ENCODE measurements at regions not wholly inside any gene's neighbourhood (a gene's known extent, or its start where the extent isn't known, plus 50 kb on each side); places are given as distances from the start of the nearest gene placed in this dataset.
"Not testable (repeated sequence)": the region's sequence is repeated elsewhere in the genome, so short reads cannot be mapped to it uniquely, and the experiment has no call there.

DNA sequence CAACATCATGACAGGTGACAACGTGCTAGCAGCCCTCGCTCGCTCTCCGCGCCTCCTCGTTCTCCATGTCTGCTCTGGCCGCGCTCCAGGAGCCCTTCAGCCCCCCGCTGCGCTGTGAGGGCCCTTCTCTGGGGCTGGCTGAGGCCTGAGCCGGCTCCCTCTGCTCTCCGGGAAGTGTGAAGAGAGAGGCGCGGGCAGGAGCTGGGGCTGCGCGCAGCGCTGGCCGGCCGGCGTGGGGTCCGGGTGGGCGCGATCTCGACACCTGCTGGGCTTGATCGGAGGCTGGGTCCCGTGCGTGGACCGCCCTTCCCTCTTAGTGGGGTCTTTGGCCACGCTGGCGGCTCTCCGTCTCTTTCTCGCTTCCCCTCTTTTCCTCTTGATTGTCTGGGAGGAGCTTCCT lies 195.5 kb downstream of the ANKRD30BL start:
- intact Hi-C loops (cut with DNase I): no loop called here
- Histone ChIP-seq H3K9me3 (no peaks in the 10 kb centered on the region), H3K4me3 (no peak overlapping the region), H3K27ac (no peak overlapping the region), H3K27me3 (no peaks in the 10 kb centered on the region), H3K4me1 (no peaks in the 10 kb centered on the region), H3K36me3 (no peaks in the 10 kb centered on the region)
- DNase-seq (ENCODE audit: low spot score in 2 of 2): no peak
- TF ChIP-seq, protein P1, sequence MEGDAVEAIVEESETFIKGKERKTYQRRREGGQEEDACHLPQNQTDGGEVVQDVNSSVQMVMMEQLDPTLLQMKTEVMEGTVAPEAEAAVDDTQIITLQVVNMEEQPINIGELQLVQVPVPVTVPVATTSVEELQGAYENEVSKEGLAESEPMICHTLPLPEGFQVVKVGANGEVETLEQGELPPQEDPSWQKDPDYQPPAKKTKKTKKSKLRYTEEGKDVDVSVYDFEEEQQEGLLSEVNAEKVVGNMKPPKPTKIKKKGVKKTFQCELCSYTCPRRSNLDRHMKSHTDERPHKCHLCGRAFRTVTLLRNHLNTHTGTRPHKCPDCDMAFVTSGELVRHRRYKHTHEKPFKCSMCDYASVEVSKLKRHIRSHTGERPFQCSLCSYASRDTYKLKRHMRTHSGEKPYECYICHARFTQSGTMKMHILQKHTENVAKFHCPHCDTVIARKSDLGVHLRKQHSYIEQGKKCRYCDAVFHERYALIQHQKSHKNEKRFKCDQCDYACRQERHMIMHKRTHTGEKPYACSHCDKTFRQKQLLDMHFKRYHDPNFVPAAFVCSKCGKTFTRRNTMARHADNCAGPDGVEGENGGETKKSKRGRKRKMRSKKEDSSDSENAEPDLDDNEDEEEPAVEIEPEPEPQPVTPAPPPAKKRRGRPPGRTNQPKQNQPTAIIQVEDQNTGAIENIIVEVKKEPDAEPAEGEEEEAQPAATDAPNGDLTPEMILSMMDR (IDR thresholded peaks at IDR 0.05): no peak

DNA sequence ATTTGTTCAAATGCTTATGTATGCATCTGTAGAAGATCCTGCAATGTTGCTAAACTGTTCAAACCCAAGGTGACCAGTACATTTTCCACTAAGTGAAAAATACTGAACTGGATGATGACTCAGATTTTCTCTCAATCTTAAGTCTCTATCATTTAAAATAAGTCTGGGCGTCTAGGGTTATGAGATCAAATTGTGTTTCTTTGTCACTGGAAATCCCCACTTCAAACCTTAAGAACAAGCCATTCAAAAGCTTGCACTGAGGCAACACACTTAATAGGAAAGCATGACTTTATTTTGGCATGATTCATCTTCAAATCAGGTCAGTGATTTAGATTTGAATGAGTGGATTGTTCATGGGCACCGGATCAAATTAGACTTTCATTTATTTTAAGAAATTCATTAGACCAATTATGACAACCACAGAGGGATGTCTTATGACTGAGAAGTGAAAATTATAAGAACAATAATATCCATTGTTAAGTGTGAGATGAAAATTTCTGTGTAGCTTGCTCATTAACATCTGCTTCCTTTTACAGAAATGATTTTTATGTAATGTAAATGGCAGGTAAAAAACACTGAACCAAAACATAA lies 203.6 kb downstream of the ANKRD30BL start:
- H3K4me1 ChIP-seq; H3K27ac ChIP-seq; H3K4me3 ChIP-seq; H3K9me3 ChIP-seq; H3K27me3 ChIP-seq; intact Hi-C loops (cut with DNase I); DNase-seq (ENCODE audit: low spot score in 2 of 2); H3K36me3 ChIP-seq: not testable (repeated sequence)

DNA sequence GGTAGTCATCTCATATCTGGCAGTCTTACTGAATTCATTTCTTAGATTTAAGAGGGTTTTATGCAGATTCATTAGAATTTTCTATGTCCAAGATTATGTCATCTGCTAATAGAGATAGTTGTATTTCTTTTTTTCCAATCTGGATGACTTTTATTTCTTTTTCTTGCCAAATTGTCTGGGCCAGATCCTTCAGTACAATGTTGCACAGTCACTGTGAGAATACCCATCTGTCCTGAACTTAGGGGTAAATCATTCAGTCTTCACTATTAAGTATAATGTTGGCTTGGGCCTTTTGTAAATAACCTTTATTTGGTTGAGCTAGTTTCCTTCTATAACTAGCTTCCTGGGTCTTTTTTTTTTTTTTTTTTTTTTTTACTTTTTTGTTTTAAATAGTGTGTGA lies 213.1 kb downstream of the ANKRD30BL start:
- H3K9me3 ChIP-seq; DNase-seq (ENCODE audit: low spot score in 2 of 2); H3K4me3 ChIP-seq; H3K36me3 ChIP-seq; intact Hi-C loops (cut with DNase I); H3K4me1 ChIP-seq; H3K27ac ChIP-seq; H3K27me3 ChIP-seq: not testable (repeated sequence)

DNA sequence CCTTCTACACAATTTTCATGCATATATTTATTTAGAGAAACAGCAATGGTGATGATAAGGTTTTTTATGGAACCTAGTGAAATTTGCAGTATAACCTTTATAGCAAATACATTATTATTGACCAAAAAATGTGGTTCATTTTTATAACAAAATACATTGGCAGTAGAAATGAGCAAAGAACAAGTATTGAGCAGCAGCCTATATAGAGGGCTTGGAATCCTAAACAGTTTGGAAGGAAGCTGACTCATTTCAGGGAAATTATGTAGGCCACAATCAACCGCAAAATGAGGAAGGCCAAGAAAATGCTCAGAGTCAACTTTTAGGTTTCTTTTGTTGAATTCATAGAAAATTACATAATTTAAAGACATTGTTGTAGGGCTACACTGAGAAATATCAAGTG lies 238.5 kb downstream of the ANKRD30BL start:
- H3K9me3 ChIP-seq; H3K36me3 ChIP-seq; H3K4me1 ChIP-seq; H3K27ac ChIP-seq; DNase-seq (ENCODE audit: low spot score in 2 of 2); intact Hi-C loops (cut with DNase I); H3K27me3 ChIP-seq; H3K4me3 ChIP-seq: not testable (repeated sequence)

DNA sequence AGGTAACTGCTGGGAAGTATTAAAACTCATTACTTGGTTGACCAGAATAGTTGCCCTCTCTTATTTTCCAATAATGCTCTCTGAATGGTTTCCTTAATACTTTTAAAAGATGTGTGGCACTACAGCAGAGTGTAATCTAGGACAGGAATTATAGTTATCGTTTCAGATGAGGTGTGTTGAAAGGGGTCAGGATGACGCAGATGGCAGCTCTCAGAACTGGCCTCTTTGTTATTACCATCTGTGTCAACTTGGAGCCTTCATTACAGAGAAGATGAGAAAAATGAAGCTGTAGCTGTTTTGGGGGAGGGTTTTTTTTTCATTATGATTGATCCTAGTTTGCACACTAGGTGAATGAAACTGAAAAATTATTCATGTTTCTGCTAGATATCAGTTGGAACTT lies 238.9 kb downstream of the ANKRD30BL start:
- DNase-seq (ENCODE audit: low spot score in 2 of 2); H3K9me3 ChIP-seq; H3K36me3 ChIP-seq; H3K27ac ChIP-seq; intact Hi-C loops (cut with DNase I); H3K4me3 ChIP-seq; H3K4me1 ChIP-seq; H3K27me3 ChIP-seq: not testable (repeated sequence)

Measured in ascending aorta (tissue), 2 donors.